GM23338 (cell line): ENCODE measurements at regions not wholly inside any gene's neighbourhood (a gene's known extent, or its start where the extent isn't known, plus 50 kb on each side); places are given as distances from the start of the nearest gene placed in this dataset.

ENCODE experiments used
- ATAC-seq: fragments of 200-7000 bp; cut with Tn5 transposase; 3 replicates; pipeline ENCODE4 v1.9.1; 2020
- DNase-seq: peaks from one replicate; pipeline ENCODE4 v3.0.0-alpha.2; 2015; ENCODE audit warnings: low spot score
- H2AFZ ChIP-seq: fragments of 200-600 bp; sonication (generic); 2 replicates; pipeline ENCODE4 v1.8.0; 2016; ENCODE audit warnings: antibody characterized with exemption, mild to moderate bottlenecking, moderate library complexity
- H3F3A ChIP-seq: fragments of 200-600 bp; sonication (generic); replicated peaks from 2 replicates; pipeline ENCODE4 v1.8.0; 2017; ENCODE audit warnings: antibody characterized with exemption, mixed run types, low read depth
- H3K27ac ChIP-seq: fragments of 200-600 bp; sonication (generic); 2 replicates; pipeline ENCODE4 v1.6.1; 2016; ENCODE audit warnings: low read depth
- H3K27me3 ChIP-seq: fragments of 200-600 bp; sonication (generic); 2 replicates; pipeline ENCODE4 v1.8.0; 2016; ENCODE audit warnings: mild to moderate bottlenecking, mixed run types, moderate library complexity; ENCODE audit not compliant: insufficient read depth
- H3K36me3 ChIP-seq: fragments of 200-600 bp; sonication (generic); 2 replicates; pipeline ENCODE4 v1.8.0; 2016; ENCODE audit warnings: mild to moderate bottlenecking; ENCODE audit not compliant: insufficient read depth
- H3K4me1 ChIP-seq: fragments of 200-600 bp; sonication (generic); 2 replicates; pipeline ENCODE4 v1.8.0; 2016; ENCODE audit warnings: mild to moderate bottlenecking, moderate library complexity; ENCODE audit not compliant: insufficient read depth
- H3K4me2 ChIP-seq: fragments of 200-600 bp; sonication (generic); 2 replicates; pipeline ENCODE4 v1.7.1; 2017; ENCODE audit warnings: mixed run types
- H3K4me3 ChIP-seq: fragments of 200-600 bp; sonication (generic); 2 replicates; pipeline ENCODE4 v1.6.1; 2016; ENCODE audit warnings: mixed run types
- H3K79me2 ChIP-seq: fragments of 200-600 bp; sonication (generic); replicated peaks from 2 replicates; pipeline ENCODE4 v1.8.0; 2017; ENCODE audit warnings: mild to moderate bottlenecking; ENCODE audit not compliant: insufficient read depth
- H3K9me2 ChIP-seq: fragments of 200-600 bp; sonication (generic); 2 replicates; pipeline ENCODE4 v1.8.0; 2017; ENCODE audit not compliant: insufficient read depth
- H4K20me1 ChIP-seq: fragments of 200-600 bp; sonication (generic); replicated peaks from 2 replicates; pipeline ENCODE4 v1.8.0; 2017; ENCODE audit warnings: mild to moderate bottlenecking; ENCODE audit not compliant: insufficient read depth
- H3K27ac Mint-ChIP-seq: 2 replicates; pipeline ENCODE4 v1.8.0; 2020; ENCODE audit warnings: inconsistent platforms, mild to moderate bottlenecking, moderate library complexity, mixed read lengths
- H3K27me3 Mint-ChIP-seq: 3 replicates; pipeline ENCODE4 v1.8.0; 2022; ENCODE audit warnings: low read depth, mild to moderate bottlenecking, moderate library complexity, mixed read lengths, inconsistent platforms; ENCODE audit not compliant: insufficient read depth, poor library complexity
- H3K36me3 Mint-ChIP-seq: 3 replicates; pipeline ENCODE4 v1.8.0; 2021; ENCODE audit warnings: low read depth, mild to moderate bottlenecking, inconsistent platforms, moderate library complexity, mixed read lengths
- H3K4me1 Mint-ChIP-seq: 3 replicates; pipeline ENCODE4 v1.8.0; 2020; ENCODE audit warnings: mild to moderate bottlenecking, inconsistent platforms, mixed read lengths
- H3K4me3 Mint-ChIP-seq: 3 replicates; pipeline ENCODE4 v1.8.0; 2021; ENCODE audit warnings: moderate library complexity, mild to moderate bottlenecking, inconsistent platforms, mixed read lengths
- H3K9me3 Mint-ChIP-seq: 3 replicates; pipeline ENCODE4 v1.8.0; 2020; ENCODE audit warnings: moderate library complexity, mild to moderate bottlenecking, inconsistent platforms, mixed read lengths
- CTCF ChIP-seq, 2 experiments: fragments of 200-600 bp in 1 of 2; sonication (generic) in 1 of 2; conservative IDR thresholded peaks; 2 replicates each; pipeline versions ENCODE4 v1.5.1 to v1.6.1; 2016 to 2017; ENCODE audit warnings: antibody characterized with exemption in 2 of 2, low read depth in 2 of 2, mild to moderate bottlenecking in 2 of 2, moderate library complexity in 1 of 2
- ETS1 ChIP-seq: IDR thresholded peaks from 2 replicates; pipeline ENCODE4 v1.6.1; 2016; ENCODE audit warnings: antibody characterized with exemption
- EZH2phosphoT487 ChIP-seq: fragments of 200-600 bp; sonication (generic); IDR thresholded peaks from one replicate; pipeline ENCODE4 v1.8.1; 2018; ENCODE audit warnings: antibody characterized with exemption; ENCODE audit not compliant: unreplicated experiment
- JUNB ChIP-seq: IDR thresholded peaks from one replicate; pipeline ENCODE4 v1.6.1; 2016; ENCODE audit warnings: antibody characterized with exemption; ENCODE audit not compliant: unreplicated experiment
- NANOG ChIP-seq: IDR thresholded peaks from 2 replicates; pipeline ENCODE4 v1.6.1; 2016; ENCODE audit warnings: antibody characterized with exemption, borderline replicate concordance
- POLR2AphosphoS5 ChIP-seq: IDR thresholded peaks from 2 replicates; pipeline ENCODE4 v1.6.1; 2016; ENCODE audit warnings: antibody characterized with exemption, low read depth
- REST ChIP-seq: IDR thresholded peaks from one replicate; pipeline ENCODE4 v1.6.1; 2018; ENCODE audit warnings: antibody characterized with exemption; ENCODE audit not compliant: unreplicated experiment
- STAT1 ChIP-seq: IDR thresholded peaks from one replicate; pipeline ENCODE4 v1.6.1; 2016; ENCODE audit warnings: antibody characterized with exemption; ENCODE audit not compliant: unreplicated experiment
- ZNF114 ChIP-seq: fragments of 250-450 bp; sonication (Bioruptor Pico); IDR thresholded peaks from 2 replicates; pipeline ENCODE4 v1.5.0; 2020; ENCODE audit warnings: mild to moderate bottlenecking, moderate library complexity
- ZNF331 ChIP-seq: fragments of 250-450 bp; sonication (Bioruptor Pico); IDR thresholded peaks from 2 replicates; pipeline ENCODE4 v1.5.0; 2020; ENCODE audit warnings: low read depth, mild to moderate bottlenecking, moderate library complexity
- ZNF462 ChIP-seq: fragments of 250-450 bp; sonication (Bioruptor Pico); IDR thresholded peaks from 2 replicates; pipeline ENCODE4 v1.5.0; 2020; ENCODE audit warnings: mild to moderate bottlenecking, moderate library complexity

- no peak for TF ChIP-seq CTCF (conservative IDR thresholded peaks at IDR 0.05; ENCODE audit: low read depth in 2 of 2)
- TF ChIP-seq ZNF114 (CRISPR knock-in tag), result no peak
- no peak for TF ChIP-seq STAT1
Measured at GRCh38 chr3:5657106-5657505, 469.6 kb downstream of the EDEM1 start (continued).

GRCh38 chr3:5663601-5664000 lies 476.1 kb downstream of the EDEM1 start:
- H3K36me3 ChIP-seq, result no peaks in the 10 kb centered on the region; the same call in 1 of the 2 replicates
- no peak for DNase-seq
- no peaks in the 10 kb centered on the region for H3K79me2 ChIP-seq
- Mint-ChIP-seq H3K4me1 (no peaks in the 10 kb centered on the region), H3K4me3 (no peak overlapping the region), H3K27me3 (peaks cover 4% of the 10 kb centered on the region), H3K9me3 (peaks cover 90% of the 10 kb centered on the region), H3K27ac (no peak overlapping the region), H3K36me3 (peaks cover 20% of the 10 kb centered on the region)
- no peak overlapping the region for H3K4me2 ChIP-seq
- no peaks in the 10 kb centered on the region for H3K27me3 ChIP-seq
- no peak overlapping the region for H3K4me3 ChIP-seq
- TF ChIP-seq ETS1, result no peak
- TF ChIP-seq JUNB, result no peak
- TF ChIP-seq ZNF331, result no peak
- TF ChIP-seq POLR2AphosphoS5, result no peak
- no peak for TF ChIP-seq EZH2phosphoT487
- TF ChIP-seq NANOG, result no peak
- TF ChIP-seq CTCF (conservative IDR thresholded peaks at IDR 0.05; ENCODE audit: low read depth in 2 of 2), result no peak
- TF ChIP-seq REST, result no peak
- TF ChIP-seq ZNF462 (CRISPR knock-in tag), result no peak
- no peak overlapping the region for H2AFZ ChIP-seq
- no peak overlapping the region for H3K27ac ChIP-seq
- no peaks in the 10 kb centered on the region for H3F3A ChIP-seq
- no peaks in the 10 kb centered on the region for H4K20me1 ChIP-seq
- no peak for ATAC-seq
- no peaks in the 10 kb centered on the region for H3K9me2 ChIP-seq
- H3K4me1 ChIP-seq, result no peaks in the 10 kb centered on the region
